Posterior vena cava (tissue), 2 donors: ENCODE measurements at regions not wholly inside any gene's neighbourhood (a gene's known extent, or its start where the extent isn't known, plus 50 kb on each side); places are given as distances from the start of the nearest gene placed in this dataset.
"Not testable (repeated sequence)": the region's sequence is repeated elsewhere in the genome, so short reads cannot be mapped to it uniquely, and the experiment has no call there.

Experiments used
- DNase-seq: peaks from one replicate; pipeline ENCODE4 v3.0.0-alpha.2; 2020; ENCODE audit warnings: low spot score
- intact Hi-C, 2 donors: fragments of 100-400 bp; cut with DNase I; formaldehyde crosslinking; loops; one replicate each; pipeline versions ENCODE4 v1.14.1 to v1.14.2; 2022 to 2023
- donor health status: DM: yes; HTN: yes; CAD: no.
- donor health status: DM: yes; HTN: yes; CAD: no.

- intact Hi-C loops, DNase-seq: not testable (repeated sequence)
Observed at GRCh38 chr9:78172610-78173009, 63.3 kb upstream of the CEP78 start.

- intact Hi-C loops: no loop called here
- DNase-seq: no peak
Observed at GRCh38 chr9:78171651-78172050, 64.2 kb upstream of the CEP78 start.

- intact Hi-C loops: no loop called here
- DNase-seq: no peak
Observed at GRCh38 chr9:78169125-78169524, 66.8 kb upstream of the CEP78 start.

- intact Hi-C loops: no loop called here
- no peak for DNase-seq
Observed at GRCh38 chr9:78167356-78167755, 68.5 kb upstream of the CEP78 start.

- intact Hi-C loops: no loop called here
- no peak for DNase-seq
Observed at GRCh38 chr9:78163834-78164233, 72.0 kb upstream of the CEP78 start.

- DNase-seq: no peak
- intact Hi-C loops: no loop called here
Observed at GRCh38 chr9:78158286-78158685, 77.6 kb upstream of the CEP78 start.

- intact Hi-C loops: no loop called here
- no peak for DNase-seq
Observed at GRCh38 chr9:78150983-78151356, 84.9 kb upstream of the CEP78 start.

GRCh38 chr9:78150312-78150982, 85.4 kb upstream of the CEP78 start:
- intact Hi-C loops: no loop called here
- no peak for DNase-seq

GRCh38 chr9:78149702-78150291, 86.1 kb upstream of the CEP78 start:
- DNase-seq: no peak
- intact Hi-C loops: no loop called here

- intact Hi-C loops: no loop called here
- DNase-seq: no peak
Observed at GRCh38 chr9:78146241-78146640, 89.6 kb upstream of the CEP78 start.

- intact Hi-C loops: no loop called here
- no peak for DNase-seq
Observed at GRCh38 chr9:78144663-78145377, 91.1 kb upstream of the CEP78 start.

GRCh38 chr9:78144008-78144381, 91.9 kb upstream of the CEP78 start:
- intact Hi-C loops: no loop called here
- no peak for DNase-seq

- no peak for DNase-seq
- intact Hi-C loops: no loop called here
Observed at GRCh38 chr9:78143281-78144007, 92.4 kb upstream of the CEP78 start.

- intact Hi-C loops, DNase-seq: not testable (repeated sequence)
Observed at GRCh38 chr9:78142264-78142663, 93.6 kb upstream of the CEP78 start.

- no peak for DNase-seq
- intact Hi-C loops: no loop called here
Observed at GRCh38 chr9:78133751-78134150, 102.1 kb upstream of the CEP78 start.

GRCh38 chr9:78132701-78133058, 101.1 kb upstream of the GNAQ start:
- no peak for DNase-seq
- intact Hi-C loops: no loop called here

- DNase-seq: no peak
Observed at GRCh38 chr9:78131969-78132700, 100.5 kb upstream of the GNAQ start.

GRCh38 chr9:78130853-78131252, 99.2 kb upstream of the GNAQ start:
- intact Hi-C loops: no loop called here
- DNase-seq: no peak

More at GRCh38 chr9:78131969-78132700, 100.5 kb upstream of the GNAQ start:
- intact Hi-C loops: no loop called here

GRCh38 chr9:78130004-78130403, 98.4 kb upstream of the GNAQ start:
- peak; percentile 85 for DNase-seq
- intact Hi-C loops: no loop called here
